Right atrium auricular region (tissue), 2 donors: ENCODE measurements at regions not wholly inside any gene's neighbourhood (a gene's known extent, or its start where the extent isn't known, plus 50 kb on each side); places are given as distances from the start of the nearest gene placed in this dataset.
"Not testable (repeated sequence)": the region's sequence is repeated elsewhere in the genome, so short reads cannot be mapped to it uniquely, and the experiment has no call there.

ENCODE experiments used
- DNase-seq: peaks from one replicate; pipeline ENCODE4 v3.0.0-alpha.2; 2019; ENCODE audit warnings: low spot score
- H3K27ac ChIP-seq, 2 donors: fragments of 200-600 bp; sonication (generic); 1 replicate in 1 of 2; 2 replicates in 1 of 2; pipeline ENCODE4 v1.5.1; 2016 to 2019
- H3K27me3 ChIP-seq, 2 donors: fragments of 200-600 bp; sonication (generic); one replicate each; pipeline versions ENCODE4 v1.5.1 to v1.6.0; 2017 to 2019
- H3K36me3 ChIP-seq: fragments of 200-600 bp; sonication (generic); one replicate; pipeline ENCODE4 v1.5.1; 2016
- H3K4me1 ChIP-seq, 2 donors: fragments of 200-600 bp; sonication (generic); one replicate each; pipeline versions ENCODE4 v1.5.1 to v1.6.0; 2017 to 2019
- H3K4me3 ChIP-seq, 2 donors: fragments of 200-600 bp; sonication (generic); 1 replicate in 1 of 2; 2 replicates in 1 of 2; pipeline ENCODE4 v1.5.1; 2017 to 2019; ENCODE audit warnings: mild to moderate bottlenecking in 1 of 2, moderate library complexity in 1 of 2
- H3K9me3 ChIP-seq, 2 donors: fragments of 200-600 bp; sonication (generic); one replicate each; pipeline ENCODE4 v1.5.1; 2019
- TF ChIP-seq, protein P1 (sequence below), 2 donors: fragments of 200-600 bp; sonication (generic); IDR thresholded peaks; one replicate each; pipeline ENCODE4 v1.5.1; 2019; ENCODE audit warnings: antibody characterized with exemption in 2 of 2

DNA sequence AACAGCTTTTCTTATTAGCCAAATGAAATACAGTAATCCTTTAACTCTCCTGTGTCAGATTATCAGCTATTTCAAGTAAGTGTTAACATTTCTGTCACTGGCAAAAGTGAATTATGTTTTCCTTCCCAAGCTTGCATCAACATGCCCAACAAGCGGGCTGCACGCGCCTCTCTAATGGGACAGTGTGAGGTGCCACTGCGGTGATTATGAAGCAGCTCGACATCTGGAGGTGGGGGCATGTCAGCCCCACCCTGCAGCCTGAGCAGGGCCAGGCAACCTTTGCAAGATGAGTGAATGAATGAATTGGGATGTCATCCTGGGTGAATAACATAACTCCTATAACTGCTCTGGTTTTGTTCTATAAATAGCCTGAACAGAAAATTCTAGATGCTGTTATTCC lies 301.4 kb downstream of the ZNF326 start:
- TF ChIP-seq, protein P1, sequence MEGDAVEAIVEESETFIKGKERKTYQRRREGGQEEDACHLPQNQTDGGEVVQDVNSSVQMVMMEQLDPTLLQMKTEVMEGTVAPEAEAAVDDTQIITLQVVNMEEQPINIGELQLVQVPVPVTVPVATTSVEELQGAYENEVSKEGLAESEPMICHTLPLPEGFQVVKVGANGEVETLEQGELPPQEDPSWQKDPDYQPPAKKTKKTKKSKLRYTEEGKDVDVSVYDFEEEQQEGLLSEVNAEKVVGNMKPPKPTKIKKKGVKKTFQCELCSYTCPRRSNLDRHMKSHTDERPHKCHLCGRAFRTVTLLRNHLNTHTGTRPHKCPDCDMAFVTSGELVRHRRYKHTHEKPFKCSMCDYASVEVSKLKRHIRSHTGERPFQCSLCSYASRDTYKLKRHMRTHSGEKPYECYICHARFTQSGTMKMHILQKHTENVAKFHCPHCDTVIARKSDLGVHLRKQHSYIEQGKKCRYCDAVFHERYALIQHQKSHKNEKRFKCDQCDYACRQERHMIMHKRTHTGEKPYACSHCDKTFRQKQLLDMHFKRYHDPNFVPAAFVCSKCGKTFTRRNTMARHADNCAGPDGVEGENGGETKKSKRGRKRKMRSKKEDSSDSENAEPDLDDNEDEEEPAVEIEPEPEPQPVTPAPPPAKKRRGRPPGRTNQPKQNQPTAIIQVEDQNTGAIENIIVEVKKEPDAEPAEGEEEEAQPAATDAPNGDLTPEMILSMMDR (IDR thresholded peaks at IDR 0.05): no peak
- Histone ChIP-seq H3K4me1 (no peaks in the 10 kb centered on the region), H3K4me3 (no peak overlapping the region), H3K9me3 (no peaks in the 10 kb centered on the region), H3K27me3 (no peaks in the 10 kb centered on the region), H3K27ac (no peak overlapping the region), H3K36me3 (no peaks in the 10 kb centered on the region)
- no peak for DNase-seq

DNA sequence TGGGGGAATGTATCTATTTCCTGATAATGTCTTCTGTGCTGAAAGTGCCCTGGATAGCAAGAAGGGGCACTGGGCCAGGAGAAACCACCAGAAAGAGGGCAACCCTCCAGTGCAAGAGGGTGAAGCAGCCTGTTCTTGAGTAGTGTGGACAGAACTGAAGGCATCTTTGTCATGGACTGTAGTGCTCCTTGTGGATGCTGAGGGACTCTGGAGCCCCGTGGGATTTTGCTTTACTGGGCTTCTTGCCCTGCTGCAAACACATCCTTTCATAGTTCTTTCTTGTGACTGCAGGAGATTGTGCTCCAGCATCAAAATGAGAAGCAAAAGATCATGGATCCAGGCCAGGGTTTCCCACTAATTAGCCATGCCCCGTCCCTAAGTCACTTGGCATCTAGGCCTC lies 300.6 kb downstream of the ZNF326 start:
- Histone ChIP-seq H3K4me1 (no peaks in the 10 kb centered on the region), H3K36me3 (no peaks in the 10 kb centered on the region), H3K27me3 (no peaks in the 10 kb centered on the region), H3K4me3 (no peak overlapping the region), H3K27ac (no peak overlapping the region), H3K9me3 (no peaks in the 10 kb centered on the region)
- no peak for DNase-seq
- TF ChIP-seq, protein P1 (IDR thresholded peaks at IDR 0.05): no peak

DNA sequence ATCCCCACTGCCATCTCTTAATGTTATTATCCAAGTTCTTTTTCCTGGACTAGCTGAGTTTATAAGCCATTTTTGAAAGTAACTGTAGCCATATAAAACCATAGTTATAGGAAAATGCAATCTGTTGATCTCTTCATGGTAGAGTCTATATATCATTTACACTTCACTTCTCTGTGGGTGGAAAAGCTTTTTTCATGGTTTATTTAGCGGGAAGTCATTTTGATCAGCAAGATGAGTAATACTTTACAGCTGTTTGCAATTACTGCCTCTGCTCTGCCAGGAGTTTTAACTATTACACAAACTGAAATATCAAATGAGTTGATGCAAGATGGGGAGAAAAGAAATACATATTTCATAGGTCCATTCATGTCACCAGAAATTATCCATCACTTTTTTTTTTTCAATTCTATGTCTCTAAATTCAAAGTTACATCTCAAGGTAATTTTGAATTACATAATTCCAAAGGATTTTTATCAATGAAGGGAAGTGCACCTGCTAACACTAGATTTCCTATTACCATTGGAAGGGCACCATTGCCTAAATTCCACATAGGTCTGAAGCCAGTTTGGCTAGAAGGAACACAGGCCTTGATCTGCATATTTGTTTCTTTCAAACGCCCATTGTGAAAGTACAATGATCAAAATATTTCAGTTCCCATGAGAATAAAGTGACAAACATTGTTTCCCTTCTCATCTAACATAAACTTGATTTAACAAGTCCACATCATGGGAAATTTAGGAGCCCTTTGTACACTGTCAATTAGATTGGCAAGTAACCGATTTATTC lies 296.7 kb downstream of the ZNF326 start:
- no peak overlapping the region for H3K27ac ChIP-seq
- TF ChIP-seq, protein P1 (IDR thresholded peaks at IDR 0.05): no peak
- no peaks in the 10 kb centered on the region for H3K4me1 ChIP-seq
- no peak overlapping the region for H3K4me3 ChIP-seq
- no peaks in the 10 kb centered on the region for H3K36me3 ChIP-seq
- DNase-seq: no peak
- no peaks in the 10 kb centered on the region for H3K27me3 ChIP-seq
- no peaks in the 10 kb centered on the region for H3K9me3 ChIP-seq

DNA sequence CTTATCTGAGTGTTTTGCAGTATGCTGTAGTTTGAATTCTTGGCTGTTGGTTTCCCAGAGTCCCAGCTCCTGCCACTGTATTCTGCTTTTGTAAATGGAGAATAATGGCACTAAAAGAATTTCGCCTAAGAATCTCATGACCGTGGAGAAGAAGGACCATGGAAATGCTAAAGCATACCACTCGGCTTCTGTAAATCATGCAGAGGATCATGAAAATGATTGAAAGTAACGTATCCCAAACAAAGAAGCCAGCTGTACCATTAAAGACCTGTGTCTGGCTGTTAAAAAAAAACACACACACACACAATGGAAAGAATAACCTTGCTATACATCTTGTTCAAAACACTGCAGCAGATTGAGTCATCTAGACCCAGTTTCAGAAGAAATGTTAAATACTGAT lies 287.9 kb downstream of the ZNF326 start:
- H3K9me3 ChIP-seq: no peaks in the 10 kb centered on the region
- no peak overlapping the region for H3K27ac ChIP-seq
- H3K27me3 ChIP-seq: no peaks in the 10 kb centered on the region
- H3K4me1 ChIP-seq: no peaks in the 10 kb centered on the region
- H3K4me3 ChIP-seq: no peak overlapping the region
- DNase-seq: no peak
- no peaks in the 10 kb centered on the region for H3K36me3 ChIP-seq
- TF ChIP-seq, protein P1 (IDR thresholded peaks at IDR 0.05): no peak

DNA sequence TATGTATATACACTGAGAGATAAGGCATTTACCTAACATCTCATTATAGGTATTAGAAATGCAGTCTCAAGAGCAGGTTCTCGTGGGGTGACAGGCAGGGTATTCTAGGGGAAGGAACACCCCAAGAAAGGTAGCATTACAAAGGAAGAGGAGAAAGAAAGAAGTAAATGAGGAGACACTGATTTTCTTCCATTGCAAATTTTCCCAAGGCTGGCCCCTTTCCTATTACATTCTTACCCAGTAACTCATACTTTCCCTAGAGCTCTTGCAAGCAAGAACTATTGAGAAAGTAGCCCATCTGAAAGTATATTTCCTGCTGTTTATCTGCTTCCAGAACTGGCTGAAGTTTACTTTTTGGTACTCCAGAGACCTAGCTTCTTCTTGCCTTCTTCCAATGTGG lies 287.0 kb downstream of the ZNF326 start:
- not testable (repeated sequence) for H3K9me3 ChIP-seq, H3K36me3 ChIP-seq, H3K4me3 ChIP-seq, H3K27me3 ChIP-seq, H3K27ac ChIP-seq, H3K4me1 ChIP-seq, DNase-seq

DNA sequence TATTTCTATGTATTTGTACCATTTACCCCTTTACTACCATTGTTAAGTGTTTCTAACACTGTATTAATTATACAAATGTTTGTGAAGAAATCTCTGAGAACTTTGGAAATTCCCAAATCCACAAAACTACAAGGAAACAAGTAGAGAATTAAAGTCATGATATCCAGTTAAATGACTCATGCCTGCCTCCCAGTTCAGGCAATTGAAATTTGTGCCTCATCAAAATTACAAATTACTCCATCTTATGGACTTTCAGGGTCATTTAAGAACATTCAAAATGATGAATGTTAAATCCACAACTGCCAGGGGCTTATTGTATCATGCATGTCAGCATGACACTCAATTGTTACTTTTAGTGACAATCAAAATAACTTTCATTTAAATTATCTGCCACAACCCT lies 282.4 kb downstream of the ZNF326 start:
- H3K4me1 ChIP-seq: no peaks in the 10 kb centered on the region
- no peak overlapping the region for H3K4me3 ChIP-seq
- TF ChIP-seq, protein P1 (IDR thresholded peaks at IDR 0.05): no peak
- no peaks in the 10 kb centered on the region for H3K27me3 ChIP-seq
- no peak overlapping the region for H3K27ac ChIP-seq
- no peaks in the 10 kb centered on the region for H3K9me3 ChIP-seq
- no peaks in the 10 kb centered on the region for H3K36me3 ChIP-seq
- DNase-seq: no peak
